IPS-18a (cell line): ENCODE measurements at regions not wholly inside any gene's neighbourhood (a gene's known extent, or its start where the extent isn't known, plus 50 kb on each side); places are given as distances from the start of the nearest gene placed in this dataset.
"Not testable (repeated sequence)": the region's sequence is repeated elsewhere in the genome, so short reads cannot be mapped to it uniquely, and the experiment has no call there.

Experiments
- H3K27ac ChIP-seq: one replicate; pipeline ENCODE4 v1.5.1; 2013; ENCODE audit warnings: low read length
- H3K27me3 ChIP-seq: one replicate; pipeline ENCODE4 v1.6.1; 2013; ENCODE audit warnings: mild to moderate bottlenecking, low read length; ENCODE audit not compliant: control insufficient read depth, insufficient read depth
- H3K36me3 ChIP-seq: one replicate; pipeline ENCODE4 v1.6.1; 2013; ENCODE audit warnings: low read depth, low read length; ENCODE audit not compliant: control insufficient read depth
- H3K4me1 ChIP-seq: one replicate; pipeline ENCODE4 v1.6.1; 2013; ENCODE audit warnings: low read depth, low read length; ENCODE audit not compliant: control insufficient read depth
- H3K4me3 ChIP-seq: one replicate; pipeline ENCODE4 v1.5.1; 2013; ENCODE audit warnings: low read length
- H3K9ac ChIP-seq: one replicate; pipeline ENCODE4 v1.6.1; 2013; ENCODE audit warnings: mild to moderate bottlenecking, low read length, moderate library complexity
- H3K9me3 ChIP-seq: one replicate; pipeline ENCODE4 v1.6.1; 2013; ENCODE audit warnings: low read depth, low read length; ENCODE audit not compliant: control insufficient read depth

DNA sequence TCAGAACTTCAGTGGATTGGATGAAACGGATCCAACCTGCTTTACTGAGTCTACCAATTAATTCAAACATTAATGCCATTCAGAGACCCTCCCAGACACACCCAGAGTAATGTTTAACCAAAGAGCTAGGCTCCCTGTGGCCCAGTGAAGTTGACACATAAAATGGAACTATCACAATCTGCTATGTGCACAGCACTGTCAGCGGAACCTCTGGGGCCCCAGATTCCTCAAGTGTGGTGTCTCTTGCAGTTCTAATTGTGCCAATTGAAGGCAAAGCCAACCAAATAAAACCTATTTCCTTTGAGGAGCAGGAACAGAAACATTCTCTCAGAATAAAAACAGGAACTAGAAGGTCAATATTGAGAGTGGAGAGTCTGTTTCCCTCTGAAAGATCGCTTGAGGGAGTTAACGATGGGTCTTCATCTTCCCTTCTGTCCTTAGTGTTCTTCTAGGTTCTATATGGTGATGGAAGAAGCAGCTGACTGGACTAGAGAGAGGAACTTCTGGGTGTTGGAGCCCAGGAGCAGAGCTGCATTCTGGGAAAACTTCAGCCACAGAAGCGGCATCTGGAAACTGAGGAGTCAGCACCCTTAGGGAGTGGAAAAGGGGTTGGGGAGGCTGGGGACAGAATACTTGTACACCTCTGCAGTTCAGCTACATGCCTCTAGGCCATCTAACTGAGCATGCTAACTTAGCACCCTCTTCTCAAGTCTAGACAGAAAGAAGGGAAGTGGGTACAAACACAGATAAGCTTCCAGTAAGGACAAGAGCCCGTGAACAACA, 174.4 kb upstream of the FBXO11 start:
- Histone ChIP-seq H3K4me1 (no peaks in the 10 kb centered on the region), H3K36me3 (no peaks in the 10 kb centered on the region), H3K4me3 (no peak overlapping the region), H3K27ac (no peak overlapping the region), H3K9ac (no peak overlapping the region), H3K9me3 (no peaks in the 10 kb centered on the region), H3K27me3 (no peaks in the 10 kb centered on the region)

GRCh38 chr2:48081317-48081628, 175.0 kb upstream of the FBXO11 start:
- H3K27ac ChIP-seq: no peak overlapping the region
- H3K9ac ChIP-seq: no peak overlapping the region
- H3K4me1 ChIP-seq: no peaks in the 10 kb centered on the region
- H3K27me3 ChIP-seq: no peaks in the 10 kb centered on the region
- no peaks in the 10 kb centered on the region for H3K9me3 ChIP-seq
- H3K4me3 ChIP-seq: no peak overlapping the region
- H3K36me3 ChIP-seq: no peaks in the 10 kb centered on the region

DNA sequence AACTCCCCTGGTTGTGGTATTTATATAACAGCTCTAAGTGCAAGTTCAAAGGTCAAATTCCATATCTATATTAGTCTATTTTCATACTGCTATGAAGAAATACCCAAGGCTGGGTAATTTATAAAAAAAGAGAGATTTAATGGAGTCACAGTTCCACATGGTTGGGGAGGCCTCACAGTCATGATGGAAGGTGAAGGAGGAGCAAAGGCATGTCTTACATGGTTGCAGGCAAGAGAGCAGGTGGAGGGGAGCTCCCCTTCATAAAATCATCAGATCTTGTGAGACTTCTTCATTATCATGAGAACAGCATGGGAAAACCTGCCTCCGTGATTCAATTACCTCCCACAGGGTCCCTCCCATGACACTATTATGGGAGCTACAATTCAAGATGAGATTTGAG, 179.6 kb upstream of the FBXO11 start:
- H3K9ac ChIP-seq: no peak overlapping the region
- H3K27me3 ChIP-seq: no peaks in the 10 kb centered on the region
- no peak overlapping the region for H3K27ac ChIP-seq
- H3K36me3 ChIP-seq: no peaks in the 10 kb centered on the region
- no peak overlapping the region for H3K4me3 ChIP-seq
- H3K4me1 ChIP-seq: no peaks in the 10 kb centered on the region
- H3K9me3 ChIP-seq: no peaks in the 10 kb centered on the region

DNA sequence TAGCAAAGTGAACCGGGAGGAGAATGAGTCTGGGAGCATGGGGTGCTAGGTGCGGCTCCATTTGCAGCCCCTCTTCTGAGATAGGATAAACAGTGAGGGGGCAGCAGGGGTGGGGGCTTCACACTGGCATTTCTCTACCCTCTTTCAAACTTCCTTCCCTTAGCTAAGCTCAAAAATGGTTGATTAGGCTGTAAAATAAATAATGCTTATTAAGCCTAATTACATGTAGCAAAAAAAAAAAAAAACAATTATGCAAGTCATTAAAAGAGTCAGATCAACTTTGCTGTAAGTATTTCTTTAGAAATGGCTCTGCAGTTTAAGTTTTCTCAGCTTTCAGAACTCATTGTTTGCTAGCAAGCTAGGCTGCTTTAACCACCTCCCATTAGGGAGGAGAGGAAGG, 182.7 kb upstream of the FBXO11 start:
- H3K9ac ChIP-seq: no peak overlapping the region
- no peak overlapping the region for H3K4me3 ChIP-seq
- no peaks in the 10 kb centered on the region for H3K36me3 ChIP-seq
- no peaks in the 10 kb centered on the region for H3K27me3 ChIP-seq
- H3K4me1 ChIP-seq: no peaks in the 10 kb centered on the region
- no peaks in the 10 kb centered on the region for H3K9me3 ChIP-seq
- no peak overlapping the region for H3K27ac ChIP-seq

DNA sequence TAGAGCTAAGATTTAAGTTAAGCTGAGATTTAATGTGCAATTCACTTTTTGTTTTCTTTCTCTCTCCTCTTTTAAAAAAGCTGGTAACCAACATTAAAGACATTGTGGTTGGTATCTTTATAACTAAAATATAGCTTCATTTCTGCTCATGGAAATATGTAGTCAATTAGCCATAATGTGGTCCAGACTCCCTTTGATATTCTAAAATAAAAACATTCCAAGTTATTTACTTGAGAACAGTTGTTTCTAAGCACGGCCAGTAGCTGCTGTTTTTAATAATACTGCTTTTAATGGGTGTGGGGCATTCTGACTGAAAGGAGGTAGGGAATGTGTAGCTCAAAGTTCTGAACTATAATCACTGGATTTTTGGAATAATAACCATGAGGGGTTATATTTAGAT, 183.3 kb upstream of the FBXO11 start:
- H3K27ac ChIP-seq: no peak overlapping the region
- no peak overlapping the region for H3K9ac ChIP-seq
- H3K4me1 ChIP-seq: no peaks in the 10 kb centered on the region
- H3K27me3 ChIP-seq: no peaks in the 10 kb centered on the region
- H3K9me3 ChIP-seq: no peaks in the 10 kb centered on the region
- H3K4me3 ChIP-seq: no peak overlapping the region
- no peaks in the 10 kb centered on the region for H3K36me3 ChIP-seq

GRCh38 chr2:48092846-48093803, 186.8 kb upstream of the FBXO11 start:
- no peak overlapping the region for H3K9ac ChIP-seq
- no peaks in the 10 kb centered on the region for H3K4me1 ChIP-seq
- no peak overlapping the region for H3K27ac ChIP-seq

GRCh38 chr2:48096765-48097164, 190.5 kb upstream of the FBXO11 start:
- not testable (repeated sequence) for H3K9ac ChIP-seq, H3K27me3 ChIP-seq, H3K36me3 ChIP-seq, H3K4me1 ChIP-seq, H3K27ac ChIP-seq, H3K4me3 ChIP-seq, H3K9me3 ChIP-seq

More at GRCh38 chr2:48092846-48093803, 186.8 kb upstream of the FBXO11 start:
- H3K4me3 ChIP-seq: no peak overlapping the region
- H3K27me3 ChIP-seq: no peaks in the 10 kb centered on the region
- no peaks in the 10 kb centered on the region for H3K9me3 ChIP-seq
- H3K36me3 ChIP-seq: no peaks in the 10 kb centered on the region

DNA sequence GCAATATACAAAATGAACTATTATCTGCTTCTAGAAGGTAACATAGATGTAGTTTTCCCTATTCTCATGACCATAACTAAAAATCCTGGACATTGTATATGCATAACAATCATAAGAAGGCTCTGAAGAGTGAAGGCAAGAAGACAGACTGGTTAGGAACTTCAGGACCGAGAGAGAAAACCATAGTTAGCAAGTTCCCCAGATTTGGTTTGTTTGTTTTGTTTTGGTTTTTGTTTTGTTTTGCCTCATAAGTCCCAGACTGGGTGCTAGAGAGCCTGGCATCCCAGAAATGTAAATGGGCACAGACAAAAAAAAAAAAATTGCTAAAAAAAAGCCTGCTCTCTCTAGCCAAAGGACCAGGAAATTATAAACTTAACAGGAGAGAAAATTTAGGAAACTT, 192.2 kb upstream of the FBXO11 start:
- Histone ChIP-seq H3K27me3 (no peaks in the 10 kb centered on the region), H3K9ac (no peak overlapping the region), H3K27ac (no peak overlapping the region), H3K4me3 (no peak overlapping the region), H3K4me1 (no peaks in the 10 kb centered on the region), H3K9me3 (no peaks in the 10 kb centered on the region), H3K36me3 (no peaks in the 10 kb centered on the region)

DNA sequence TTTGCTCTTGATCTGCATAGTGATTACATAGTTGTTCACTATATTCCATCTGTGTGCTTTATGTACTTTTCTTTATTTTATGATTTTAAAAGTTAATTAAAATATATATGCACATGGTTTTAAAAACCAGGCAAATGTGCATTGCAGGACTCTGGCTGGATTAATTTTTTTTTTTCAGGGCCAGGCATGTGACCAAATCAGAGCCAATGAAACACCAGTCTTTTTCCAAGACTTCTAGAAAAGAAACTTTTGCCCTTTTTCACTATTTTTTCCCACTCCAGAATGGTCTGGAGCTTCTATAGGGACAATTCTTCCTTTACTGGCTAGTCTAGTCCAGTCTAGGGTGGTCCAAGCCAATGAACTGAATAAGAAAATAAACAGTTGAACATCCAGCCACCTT, 198.1 kb upstream of the FBXO11 start:
- Histone ChIP-seq H3K27ac (no peak overlapping the region), H3K9me3 (no peaks in the 10 kb centered on the region), H3K4me1 (peaks cover 11% of the 10 kb centered on the region), H3K4me3 (no peak overlapping the region), H3K9ac (no peak overlapping the region), H3K36me3 (no peaks in the 10 kb centered on the region), H3K27me3 (no peaks in the 10 kb centered on the region)

GRCh38 chr2:48105848-48106247, 199.6 kb upstream of the FBXO11 start:
- H3K4me3 ChIP-seq: no peak overlapping the region
- peaks cover 15% of the 10 kb centered on the region for H3K4me1 ChIP-seq
- H3K27ac ChIP-seq: no peak overlapping the region
- no peaks in the 10 kb centered on the region for H3K36me3 ChIP-seq
- no peaks in the 10 kb centered on the region for H3K9me3 ChIP-seq
- H3K27me3 ChIP-seq: no peaks in the 10 kb centered on the region
- no peak overlapping the region for H3K9ac ChIP-seq

DNA sequence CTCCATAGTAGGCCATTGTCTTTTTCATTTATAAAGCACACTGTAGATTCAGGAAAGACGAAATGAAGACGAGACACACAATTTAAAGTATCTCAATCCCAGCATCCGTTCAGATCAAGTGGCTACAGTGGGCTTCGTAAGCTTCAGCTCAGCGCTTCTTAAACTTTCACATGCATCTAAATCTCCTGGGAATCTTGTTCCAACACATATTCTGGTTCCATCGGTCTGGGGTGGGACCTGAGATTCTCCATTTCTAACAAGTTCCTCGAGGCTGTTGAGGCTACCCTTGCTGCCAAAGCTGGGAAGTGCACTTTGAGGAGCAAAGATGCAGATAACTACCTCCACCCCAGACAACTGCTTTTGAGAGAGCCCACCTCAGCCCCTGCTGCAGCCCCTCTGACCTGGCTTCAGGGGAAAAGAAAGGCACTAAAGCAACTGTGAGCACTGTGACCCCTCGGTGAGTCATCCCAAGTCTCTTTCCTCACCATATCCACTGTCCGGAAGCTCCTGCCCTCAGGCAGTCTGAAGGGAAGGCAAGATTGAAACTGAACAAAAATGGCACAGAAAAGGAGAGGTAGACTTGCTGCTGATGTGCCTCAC, 201.1 kb upstream of the FBXO11 start:
- Histone ChIP-seq H3K9me3 (no peaks in the 10 kb centered on the region), H3K4me3 (no peak overlapping the region), H3K9ac (no peak overlapping the region), H3K4me1 (peaks cover 22% of the 10 kb centered on the region), H3K36me3 (no peaks in the 10 kb centered on the region), H3K27me3 (no peaks in the 10 kb centered on the region), H3K27ac (no peak overlapping the region)
